GM12878 (cell line): ENCODE measurements at regions not wholly inside any gene's neighbourhood (a gene's known extent, or its start where the extent isn't known, plus 50 kb on each side); places are given as distances from the start of the nearest gene placed in this dataset.

Experiments used
- ASH2L ChIP-seq: fragments of 300-600, 200-600 bp; sonication (generic); IDR thresholded peaks from 2 replicates; pipeline ENCODE4 v1.6.1; 2017; ENCODE audit warnings: low read depth, mild to moderate bottlenecking, borderline replicate concordance
- ATF2 ChIP-seq: IDR thresholded peaks from 2 replicates; pipeline ENCODE4 v1.6.1; 2012; ENCODE audit warnings: low read length, inconsistent platforms
- BACH1 ChIP-seq: fragments of 450-650 bp; IDR thresholded peaks from 2 replicates; pipeline ENCODE4 v1.6.1; 2017; ENCODE audit warnings: mild to moderate bottlenecking, borderline replicate concordance
- BCL11A ChIP-seq: IDR thresholded peaks from 2 replicates; pipeline ENCODE4 v1.6.1; 2011; ENCODE audit warnings: low read depth, low read length
- CBX3 ChIP-seq: fragments of 200-600 bp; sonication (generic); IDR thresholded peaks from 2 replicates; pipeline ENCODE4 v1.6.1; 2016; ENCODE audit warnings: low read depth, borderline replicate concordance
- CBX5 ChIP-seq: sonication (generic); IDR thresholded peaks from 2 replicates; pipeline ENCODE4 v1.6.1; 2016; ENCODE audit warnings: low read depth, moderate library complexity, mild to moderate bottlenecking, inconsistent platforms
- CREB1 ChIP-seq: IDR thresholded peaks from 2 replicates; pipeline ENCODE4 v1.6.1; 2012; ENCODE audit warnings: low read depth, mild to moderate bottlenecking, inconsistent platforms
- FOXM1 ChIP-seq: IDR thresholded peaks from 2 replicates; pipeline ENCODE4 v1.6.1; 2012; ENCODE audit warnings: low read depth, mild to moderate bottlenecking, inconsistent platforms, low read length, moderate library complexity
- HSF1 ChIP-seq: fragments of 150-350 bp; IDR thresholded peaks from 2 replicates; pipeline ENCODE4 v1.6.1; 2014; ENCODE audit warnings: mild to moderate bottlenecking, low read depth, low read length
- JUNB ChIP-seq: IDR thresholded peaks from 2 replicates; pipeline ENCODE4 v1.6.1; 2016; ENCODE audit warnings: antibody characterized with exemption, mild to moderate bottlenecking
- MEF2A ChIP-seq: IDR thresholded peaks from 2 replicates; pipeline ENCODE4 v1.6.1; 2011; ENCODE audit warnings: low read depth, mild to moderate bottlenecking, low read length, moderate library complexity; ENCODE audit not compliant: insufficient read depth
- MTA2 ChIP-seq: fragments of 450-650 bp; IDR thresholded peaks from 2 replicates; pipeline ENCODE4 v1.6.1; 2016; ENCODE audit warnings: low read depth, mild to moderate bottlenecking, moderate library complexity
- MXI1 ChIP-seq: fragments of 150-350 bp; IDR thresholded peaks from 2 replicates; pipeline ENCODE4 v1.6.1; 2011; ENCODE audit warnings: low read depth, mild to moderate bottlenecking, inconsistent platforms, low read length, improper control_type of control experiment
- NFYA ChIP-seq: IDR thresholded peaks from 2 replicates; pipeline ENCODE4 v1.6.1; 2011; ENCODE audit warnings: low read depth, mild to moderate bottlenecking, low read length, improper control_type of control experiment, borderline replicate concordance
- NFYB ChIP-seq: IDR thresholded peaks from 2 replicates; pipeline ENCODE4 v1.6.1; 2011; ENCODE audit warnings: low read depth, mild to moderate bottlenecking, low read length, improper control_type of control experiment, moderate library complexity; ENCODE audit not compliant: insufficient read depth
- RAD21 ChIP-seq: IDR thresholded peaks from 2 replicates; pipeline ENCODE4 v1.6.1; 2011; ENCODE audit warnings: mild to moderate bottlenecking, low read depth, low read length, moderate library complexity; ENCODE audit not compliant: insufficient read depth
- RB1 ChIP-seq: fragments of 450-650 bp; formaldehyde crosslinking; IDR thresholded peaks from 2 replicates; pipeline ENCODE4 v1.6.1; 2017; ENCODE audit warnings: mild to moderate bottlenecking, borderline replicate concordance
- RBBP5 ChIP-seq: fragments of 200-600 bp; sonication (generic); conservative IDR thresholded peaks from 2 replicates; pipeline ENCODE4 v1.6.1; 2016
- RELA ChIP-seq: fragments of 450-650 bp; IDR thresholded peaks from 2 replicates; pipeline ENCODE4 v1.8.0; 2014; ENCODE audit warnings: borderline replicate concordance; ENCODE audit not compliant: partially characterized antibody
- SKIL ChIP-seq: fragments of 450-650 bp; IDR thresholded peaks from 2 replicates; pipeline ENCODE4 v1.6.1; 2017; ENCODE audit warnings: mild to moderate bottlenecking, low read depth, inconsistent platforms; ENCODE audit not compliant: poor library complexity, severe bottlenecking
- SMAD5 ChIP-seq: IDR thresholded peaks from 2 replicates; pipeline ENCODE4 v1.6.1; 2016; ENCODE audit warnings: antibody characterized with exemption, low read depth
- ZNF217 ChIP-seq: fragments of 450-650 bp; IDR thresholded peaks from 2 replicates; pipeline ENCODE4 v1.6.1; 2017; ENCODE audit warnings: antibody characterized with exemption, mild to moderate bottlenecking
- ZZZ3 ChIP-seq: IDR thresholded peaks from 2 replicates; pipeline ENCODE4 v1.6.1; 2011; ENCODE audit warnings: low read depth; ENCODE audit not compliant: control insufficient read depth, insufficient read length

GRCh38 chr14:45868377-45868776 lies 615.4 kb upstream of the MIS18BP1 start (continued):
- TF ChIP-seq CBX3 (no peak), HSF1 (no peak), ASH2L (no peak), RELA (no peak), FOXM1 (peak; percentile 88), MXI1 (no peak), ZZZ3 (no peak), RB1 (no peak), NFYA (no peak), MTA2 (peak; percentile 27; the same call in 1 of the 2 replicates), BCL11A (peak; percentile 77), JUNB (peak; percentile 85), RAD21 (0 out of 2 replicates have a peak, but pooled peaks have one; percentile 3), ATF2 (peak; percentile 84), NFYB (0 out of 2 replicates have a peak, but pooled peaks have one; percentile 2), SMAD5 (no peak), BACH1 (peak; percentile 41; the same call in 1 of the 2 replicates), MEF2A (0 out of 2 replicates have a peak, but pooled peaks have one; percentile 60), RBBP5 (no peak), CBX5 (peak; percentile 60; the same call in 1 of the 2 replicates), ZNF217 (peak; percentile 53; the same call in 1 of the 2 replicates), SKIL (peak; percentile 43), CREB1 (peak; percentile 38; the same call in 1 of the 2 replicates)
